Neural crest cell (in vitro differentiated cells): ENCODE measurements at regions not wholly inside any gene's neighbourhood (a gene's known extent, or its start where the extent isn't known, plus 50 kb on each side); places are given as distances from the start of the nearest gene placed in this dataset.

Experiments used
- DNase-seq: peaks from one replicate; pipeline ENCODE4 v3.0.0; 2021; ENCODE audit warnings: low read depth, mixed read lengths, low spot score
- H3K27ac Mint-ChIP-seq: one replicate; pipeline ENCODE4 v1.8.0; 2021; ENCODE audit warnings: mild to moderate bottlenecking, mixed read lengths; ENCODE audit not compliant: unreplicated experiment
- H3K27me3 Mint-ChIP-seq: 2 replicates; pipeline ENCODE4 v1.8.0; 2021; ENCODE audit warnings: low read depth, mild to moderate bottlenecking, mixed read lengths
- H3K36me3 Mint-ChIP-seq: 2 replicates; pipeline ENCODE4 v1.8.0; 2021; ENCODE audit warnings: low read depth, mild to moderate bottlenecking, mixed read lengths
- H3K4me1 Mint-ChIP-seq: 2 replicates; pipeline ENCODE4 v1.8.0; 2021; ENCODE audit warnings: mixed read lengths
- H3K4me3 Mint-ChIP-seq: one replicate; pipeline ENCODE4 v1.8.0; 2021; ENCODE audit warnings: mild to moderate bottlenecking, mixed read lengths
- H3K9me3 Mint-ChIP-seq: 2 replicates; pipeline ENCODE4 v1.8.0; 2021; ENCODE audit warnings: mixed read lengths
- CTCF ChIP-seq: fragments of 200-600 bp; sonication (generic); conservative IDR thresholded peaks from 2 replicates; pipeline ENCODE4 v1.5.0; 2021; ENCODE audit warnings: antibody characterized with exemption, mild to moderate bottlenecking

- Mint-ChIP-seq H3K4me3 (no peak overlapping the region), H3K4me1 (peaks cover 5% of the 10 kb centered on the region), H3K27me3 (no peaks in the 10 kb centered on the region), H3K27ac (no peak overlapping the region), H3K36me3 (peaks cover under 1% of the 10 kb centered on the region), H3K9me3 (peaks cover under 1% of the 10 kb centered on the region)
- no peak for DNase-seq
- TF ChIP-seq CTCF = no peak
Measured at GRCh38 chr6:163876391-163876790, 461.9 kb downstream of the QKI start.

GRCh38 chr6:163874784-163875183, 460.3 kb downstream of the QKI start:
- no peak for TF ChIP-seq CTCF
- Mint-ChIP-seq H3K4me1 (peaks cover 5% of the 10 kb centered on the region), H3K4me3 (no peak overlapping the region), H3K9me3 (no peaks in the 10 kb centered on the region), H3K36me3 (no peaks in the 10 kb centered on the region), H3K27ac (no peak overlapping the region), H3K27me3 (no peaks in the 10 kb centered on the region)
- DNase-seq = no peak

- DNase-seq = no peak
- H3K9me3 Mint-ChIP-seq = no peaks in the 10 kb centered on the region
- H3K27me3 Mint-ChIP-seq = no peaks in the 10 kb centered on the region
- H3K4me1 Mint-ChIP-seq = peaks cover 5% of the 10 kb centered on the region
- no peak for TF ChIP-seq CTCF
- H3K36me3 Mint-ChIP-seq = no peaks in the 10 kb centered on the region
- no peak overlapping the region for H3K27ac Mint-ChIP-seq
- no peak overlapping the region for H3K4me3 Mint-ChIP-seq
Measured at GRCh38 chr6:163872335-163872734, 457.8 kb downstream of the QKI start.

- no peaks in the 10 kb centered on the region for H3K27me3 Mint-ChIP-seq
- H3K4me1 Mint-ChIP-seq = peaks cover 9% of the 10 kb centered on the region
- no peak for TF ChIP-seq CTCF
- H3K9me3 Mint-ChIP-seq = no peaks in the 10 kb centered on the region
- no peak overlapping the region for H3K4me3 Mint-ChIP-seq
- no peaks in the 10 kb centered on the region for H3K36me3 Mint-ChIP-seq
- no peak overlapping the region for H3K27ac Mint-ChIP-seq
- DNase-seq = no peak
Measured at GRCh38 chr6:163871616-163872015, 457.1 kb downstream of the QKI start.

GRCh38 chr6:163867518-163868292, 453.2 kb downstream of the QKI start:
- TF ChIP-seq CTCF = no peak
- Mint-ChIP-seq H3K4me3 (no peak overlapping the region), H3K36me3 (no peaks in the 10 kb centered on the region), H3K4me1 (peaks cover 20% of the 10 kb centered on the region), H3K27ac (peak overlapping the region; percentile 44), H3K9me3 (no peaks in the 10 kb centered on the region), H3K27me3 (no peaks in the 10 kb centered on the region)
- DNase-seq = no peak
